ENCODE measurements at regions not wholly inside any gene's neighbourhood (a gene's known extent, or its start where the extent isn't known, plus 50 kb on each side); places are given as distances from the start of the nearest gene placed in this dataset.

- no peak overlapping the region for H3K27ac Mint-ChIP-seq
- Histone ChIP-seq H3K9me3 (ENCODE audit: control insufficient read depth, insufficient read depth, low read length) (no peaks in the 10 kb centered on the region), H3K27me3 (ENCODE audit: control insufficient read depth, insufficient read depth, low read length) (no peaks in the 10 kb centered on the region), H3K36me3 (ENCODE audit: control insufficient read depth, insufficient read depth, low read length) (no peaks in the 10 kb centered on the region), H3K4me1 (ENCODE audit: control insufficient read depth, insufficient read depth, low read length) (no peaks in the 10 kb centered on the region), H3K4me3 (ENCODE audit: low read length) (no peak overlapping the region), H3K27ac (ENCODE audit: low read length) (no peak overlapping the region)
- intact Hi-C loops (cut with micrococcal nuclease), result no loop called here
- H3K36me3 Mint-ChIP-seq, result no peaks in the 10 kb centered on the region
- DNase-seq (no peak), ATAC-seq (no peak)
- no peak overlapping the region for H3K4me3 Mint-ChIP-seq
- peaks cover 3 to 9% of the 10 kb centered on the region in 2 donors for H3K27me3 Mint-ChIP-seq (ENCODE audit: low read depth in 2 of 2)
- WGBS (ENCODE audit: insufficient coverage), result 92% methylated on average over 4 of the region's 4 CpGs
- no peak for TF ChIP-seq CTCF (IDR thresholded peaks at IDR 0.05)
- H3K4me1 Mint-ChIP-seq, result no peaks in the 10 kb centered on the region
- no peaks in the 10 kb centered on the region for H3K9me3 Mint-ChIP-seq
Measured at GRCh38 chr14:66378712-66379505, 107.3 kb upstream of the CCDC196 start.

GRCh38 chr14:66380143-66380542, 106.0 kb upstream of the CCDC196 start:
- no peak for TF ChIP-seq CTCF (IDR thresholded peaks at IDR 0.05)
- no peaks in the 10 kb centered on the region for H3K27me3 ChIP-seq (ENCODE audit: control insufficient read depth, insufficient read depth, low read length)
- Mint-ChIP-seq H3K9me3 (no peaks in the 10 kb centered on the region), H3K27ac (no peak overlapping the region), H3K4me1 (no peaks in the 10 kb centered on the region), H3K27me3 (ENCODE audit: low read depth in 2 of 2) (peaks cover 2 to 9% of the 10 kb centered on the region in 2 donors), H3K36me3 (no peaks in the 10 kb centered on the region), H3K4me3 (no peak overlapping the region)
- no peak overlapping the region for H3K27ac ChIP-seq (ENCODE audit: low read length)
- H3K4me1 ChIP-seq (ENCODE audit: control insufficient read depth, insufficient read depth, low read length), result no peaks in the 10 kb centered on the region
- ATAC-seq, result no peak
- H3K4me3 ChIP-seq (ENCODE audit: low read length), result no peak overlapping the region
- DNase-seq, result no peak
- intact Hi-C loops (cut with micrococcal nuclease), result no loop called here
- no peaks in the 10 kb centered on the region for H3K36me3 ChIP-seq (ENCODE audit: control insufficient read depth, insufficient read depth, low read length)
- 53% methylated on average over 1 of the region's 1 CpG for WGBS (ENCODE audit: insufficient coverage)
- H3K9me3 ChIP-seq (ENCODE audit: control insufficient read depth, insufficient read depth, low read length), result no peaks in the 10 kb centered on the region

- no peak for ATAC-seq
- no peaks in the 10 kb centered on the region for H3K4me1 ChIP-seq (ENCODE audit: control insufficient read depth, insufficient read depth, low read length)
- H3K4me1 Mint-ChIP-seq, result no peaks in the 10 kb centered on the region
- intact Hi-C loops (cut with micrococcal nuclease), result no loop called here
- 86% methylated on average over 1 of the region's 1 CpG for WGBS (ENCODE audit: insufficient coverage)
- no peak overlapping the region for H3K27ac Mint-ChIP-seq
- DNase-seq, result no peak
- H3K4me3 ChIP-seq (ENCODE audit: low read length), result no peak overlapping the region
- H3K27me3 Mint-ChIP-seq (ENCODE audit: low read depth in 2 of 2), result peaks cover 2 to 9% of the 10 kb centered on the region in 2 donors
- no peak overlapping the region for H3K27ac ChIP-seq (ENCODE audit: low read length)
- no peaks in the 10 kb centered on the region for H3K9me3 ChIP-seq (ENCODE audit: control insufficient read depth, insufficient read depth, low read length)
- H3K4me3 Mint-ChIP-seq, result no peak overlapping the region
- H3K36me3 Mint-ChIP-seq, result no peaks in the 10 kb centered on the region
- H3K36me3 ChIP-seq (ENCODE audit: control insufficient read depth, insufficient read depth, low read length), result no peaks in the 10 kb centered on the region
- no peaks in the 10 kb centered on the region for H3K9me3 Mint-ChIP-seq
- H3K27me3 ChIP-seq (ENCODE audit: control insufficient read depth, insufficient read depth, low read length), result no peaks in the 10 kb centered on the region
- no peak for TF ChIP-seq CTCF (IDR thresholded peaks at IDR 0.05)
Measured at GRCh38 chr14:66381755-66382154, 104.4 kb upstream of the CCDC196 start.

GRCh38 chr14:66383257-66383656, 102.9 kb upstream of the CCDC196 start:
- intact Hi-C loops (cut with micrococcal nuclease), result no loop called here
- no peak for DNase-seq
- Histone ChIP-seq H3K36me3 (ENCODE audit: control insufficient read depth, insufficient read depth, low read length) (no peaks in the 10 kb centered on the region), H3K27me3 (ENCODE audit: control insufficient read depth, insufficient read depth, low read length) (no peaks in the 10 kb centered on the region), H3K27ac (ENCODE audit: low read length) (no peak overlapping the region), H3K4me1 (ENCODE audit: control insufficient read depth, insufficient read depth, low read length) (no peaks in the 10 kb centered on the region), H3K4me3 (ENCODE audit: low read length) (no peak overlapping the region), H3K9me3 (ENCODE audit: control insufficient read depth, insufficient read depth, low read length) (no peaks in the 10 kb centered on the region)
- Mint-ChIP-seq H3K4me1 (no peaks in the 10 kb centered on the region), H3K27ac (no peak overlapping the region), H3K9me3 (no peaks in the 10 kb centered on the region), H3K4me3 (no peak overlapping the region), H3K27me3 (ENCODE audit: low read depth in 2 of 2) (peaks cover 2 to 9% of the 10 kb centered on the region in 2 donors), H3K36me3 (no peaks in the 10 kb centered on the region)
- ATAC-seq, result no peak
- 100% methylated on average over 1 of the region's 1 CpG for WGBS (ENCODE audit: insufficient coverage)
- no peak for TF ChIP-seq CTCF (IDR thresholded peaks at IDR 0.05)

Data from natural killer cell (primary cell).